Smooth muscle cell (in vitro differentiated cells): ENCODE measurements at regions not wholly inside any gene's neighbourhood (a gene's known extent, or its start where the extent isn't known, plus 50 kb on each side); places are given as distances from the start of the nearest gene placed in this dataset.

Source experiments
- DNase-seq: peaks from one replicate; lab custom pipeline; 2025; ENCODE audit not compliant: unreplicated experiment; lab: John Stamatoyannopoulos, UW
- H2AFZ ChIP-seq: fragments of 200-600 bp; sonication (generic); 2 replicates; pipeline ENCODE4 v1.6.0; 2016; ENCODE audit warnings: antibody characterized with exemption, low read depth, mild to moderate bottlenecking
- H3F3A ChIP-seq: fragments of 200-600 bp; sonication (generic); 2 replicates; pipeline ENCODE4 v1.6.0; 2017; ENCODE audit warnings: antibody characterized with exemption, low read depth
- H3K27ac ChIP-seq: fragments of 200-600 bp; sonication (generic); 2 replicates; pipeline ENCODE4 v1.5.1; 2016; ENCODE audit warnings: low read depth, mild to moderate bottlenecking
- H3K27me3 ChIP-seq: fragments of 200-600 bp; sonication (generic); 2 replicates; pipeline ENCODE4 v1.6.1; 2016; ENCODE audit warnings: low read depth, mild to moderate bottlenecking
- H3K36me3 ChIP-seq: fragments of 200-600 bp; sonication (generic); 2 replicates; pipeline ENCODE4 v1.5.1; 2016; ENCODE audit warnings: low read depth
- H3K4me1 ChIP-seq: fragments of 200-600 bp; sonication (generic); 2 replicates; pipeline ENCODE4 v1.5.1; 2016; ENCODE audit warnings: low read depth
- H3K4me2 ChIP-seq: fragments of 200-600 bp; sonication (generic); 2 replicates; pipeline ENCODE4 v1.6.0; 2016; ENCODE audit warnings: mild to moderate bottlenecking
- H3K4me3 ChIP-seq: fragments of 200-600 bp; sonication (generic); 2 replicates; pipeline ENCODE4 v1.5.1; 2016; ENCODE audit warnings: mild to moderate bottlenecking
- H3K79me2 ChIP-seq: fragments of 200-600 bp; sonication (generic); 2 replicates; pipeline ENCODE4 v1.6.0; 2016; ENCODE audit warnings: low read depth, mild to moderate bottlenecking
- H3K9ac ChIP-seq: fragments of 200-600 bp; sonication (generic); 2 replicates; pipeline ENCODE4 v1.6.0; 2016; ENCODE audit warnings: low read depth
- H3K9me3 ChIP-seq: fragments of 200-600 bp; sonication (generic); replicated peaks from 2 replicates; pipeline ENCODE4 v1.5.1; 2016; ENCODE audit warnings: low read depth
- H4K20me1 ChIP-seq: fragments of 200-600 bp; sonication (generic); 2 replicates; pipeline ENCODE4 v1.6.0; 2016; ENCODE audit warnings: low read depth
- WGBS: methylation state at CpG from one replicate; pipeline ENCODE4 v1.1.7; 2016; ENCODE audit warnings: low lambda C conversion rate; 5-methylcytosine and 5-hydroxymethylcytosine counted together
- TF ChIP-seq, protein P1 (sequence below): fragments of 200-600 bp; sonication (generic); IDR thresholded peaks from 2 replicates; pipeline ENCODE4 v1.5.1; 2017; ENCODE audit warnings: borderline replicate concordance, mild to moderate bottlenecking, antibody characterized with exemption; ENCODE audit not compliant: insufficient read depth, poor library complexity, severe bottlenecking

DNA sequence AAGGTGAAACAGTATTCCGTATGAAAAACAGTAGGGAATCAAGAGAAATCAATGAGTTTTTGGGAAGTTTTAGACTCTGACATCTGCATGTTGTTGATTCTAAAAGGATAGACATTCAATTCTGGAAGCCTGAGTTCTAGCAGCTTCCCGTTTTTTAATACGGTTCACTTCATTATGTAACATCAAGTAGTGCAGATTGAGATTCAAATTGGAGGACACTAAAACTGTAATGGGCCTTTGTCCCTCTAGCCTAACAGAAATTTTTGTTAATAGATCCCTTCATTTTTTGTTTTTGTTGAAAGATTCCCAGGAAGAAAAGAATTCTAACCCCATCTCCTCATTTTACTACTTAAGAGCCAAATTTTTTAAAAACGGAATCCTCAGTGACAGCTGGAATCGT lies 384.6 kb downstream of the SH3GL2 start:
- no peak for DNase-seq
- Histone ChIP-seq H3K27me3 (peaks cover 19% of the 10 kb centered on the region), H3K9ac (no peak overlapping the region), H3K4me2 (no peak overlapping the region), H4K20me1 (no peaks in the 10 kb centered on the region), H3F3A (no peaks in the 10 kb centered on the region), H3K36me3 (no peaks in the 10 kb centered on the region), H3K4me3 (no peak overlapping the region), H2AFZ (no peak overlapping the region), H3K4me1 (no peaks in the 10 kb centered on the region), H3K79me2 (no peaks in the 10 kb centered on the region), H3K9me3 (no peaks in the 10 kb centered on the region), H3K27ac (no peak overlapping the region)
- TF ChIP-seq, protein P1, sequence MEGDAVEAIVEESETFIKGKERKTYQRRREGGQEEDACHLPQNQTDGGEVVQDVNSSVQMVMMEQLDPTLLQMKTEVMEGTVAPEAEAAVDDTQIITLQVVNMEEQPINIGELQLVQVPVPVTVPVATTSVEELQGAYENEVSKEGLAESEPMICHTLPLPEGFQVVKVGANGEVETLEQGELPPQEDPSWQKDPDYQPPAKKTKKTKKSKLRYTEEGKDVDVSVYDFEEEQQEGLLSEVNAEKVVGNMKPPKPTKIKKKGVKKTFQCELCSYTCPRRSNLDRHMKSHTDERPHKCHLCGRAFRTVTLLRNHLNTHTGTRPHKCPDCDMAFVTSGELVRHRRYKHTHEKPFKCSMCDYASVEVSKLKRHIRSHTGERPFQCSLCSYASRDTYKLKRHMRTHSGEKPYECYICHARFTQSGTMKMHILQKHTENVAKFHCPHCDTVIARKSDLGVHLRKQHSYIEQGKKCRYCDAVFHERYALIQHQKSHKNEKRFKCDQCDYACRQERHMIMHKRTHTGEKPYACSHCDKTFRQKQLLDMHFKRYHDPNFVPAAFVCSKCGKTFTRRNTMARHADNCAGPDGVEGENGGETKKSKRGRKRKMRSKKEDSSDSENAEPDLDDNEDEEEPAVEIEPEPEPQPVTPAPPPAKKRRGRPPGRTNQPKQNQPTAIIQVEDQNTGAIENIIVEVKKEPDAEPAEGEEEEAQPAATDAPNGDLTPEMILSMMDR: no peak
- 83% methylated on average over 5 of the region's 5 CpGs for WGBS

DNA sequence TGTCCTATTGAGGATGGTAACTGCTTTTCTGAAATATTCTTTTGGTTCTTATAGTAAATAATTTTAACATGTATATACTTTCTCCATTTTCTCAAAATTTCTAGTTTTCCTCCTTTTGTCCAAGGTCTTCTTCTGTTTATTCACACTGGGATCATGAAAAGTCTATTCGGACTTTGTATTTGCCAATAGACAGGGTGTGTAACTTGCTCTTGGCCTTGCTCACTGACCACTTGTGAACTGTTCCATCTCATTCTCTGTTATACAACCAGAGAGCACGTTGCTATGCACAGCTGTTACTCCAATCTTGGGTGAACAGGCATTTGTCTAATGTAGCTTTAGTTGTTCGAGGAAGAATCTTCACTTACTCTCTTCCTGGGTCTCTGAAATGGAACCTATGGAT lies 388.9 kb downstream of the SH3GL2 start:
- Histone ChIP-seq H3K4me3 (no peak overlapping the region), H3K27me3 (peaks cover 19% of the 10 kb centered on the region), H3K79me2 (no peaks in the 10 kb centered on the region), H3F3A (no peaks in the 10 kb centered on the region), H4K20me1 (no peaks in the 10 kb centered on the region), H3K4me2 (no peak overlapping the region), H2AFZ (no peak overlapping the region), H3K9ac (no peak overlapping the region), H3K36me3 (no peaks in the 10 kb centered on the region), H3K9me3 (no peaks in the 10 kb centered on the region), H3K4me1 (no peaks in the 10 kb centered on the region), H3K27ac (no peak overlapping the region)
- TF ChIP-seq, protein P1: no peak
- 67% methylated on average over 3 of the region's 3 CpGs for WGBS
- no peak for DNase-seq

DNA sequence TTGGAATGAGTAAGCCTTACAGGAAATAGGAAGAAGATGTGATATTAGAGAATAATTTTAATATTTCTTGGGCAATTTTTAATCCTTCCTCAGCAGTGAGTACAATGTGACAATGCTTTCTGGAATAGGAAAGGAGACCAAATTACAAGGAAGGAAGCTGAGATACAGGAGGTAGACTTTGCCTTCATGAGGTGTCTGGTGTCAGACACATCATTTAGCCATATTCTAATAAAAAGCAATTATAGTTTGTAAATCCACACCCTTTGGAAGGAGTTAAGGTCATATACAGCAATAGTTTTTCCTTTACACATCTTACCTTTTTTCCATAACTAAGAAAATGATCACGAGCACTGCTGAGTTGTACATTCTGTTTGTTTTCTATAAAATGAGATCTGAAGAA lies 390.4 kb downstream of the SH3GL2 start:
- peaks cover 12% of the 10 kb centered on the region for H3K27me3 ChIP-seq
- H3K4me3 ChIP-seq: no peak overlapping the region
- no peaks in the 10 kb centered on the region for H3K4me1 ChIP-seq
- H3K9ac ChIP-seq: no peak overlapping the region
- no peaks in the 10 kb centered on the region for H3K79me2 ChIP-seq
- no peak overlapping the region for H3K4me2 ChIP-seq
- H3K36me3 ChIP-seq: no peaks in the 10 kb centered on the region
- no peak overlapping the region for H2AFZ ChIP-seq
- H3F3A ChIP-seq: no peaks in the 10 kb centered on the region
- H3K9me3 ChIP-seq: no peaks in the 10 kb centered on the region
- TF ChIP-seq, protein P1: no peak
- H3K27ac ChIP-seq: no peak overlapping the region
- WGBS: 39% methylated on average over 1 of the region's 1 CpG
- no peaks in the 10 kb centered on the region for H4K20me1 ChIP-seq
- no peak for DNase-seq

DNA sequence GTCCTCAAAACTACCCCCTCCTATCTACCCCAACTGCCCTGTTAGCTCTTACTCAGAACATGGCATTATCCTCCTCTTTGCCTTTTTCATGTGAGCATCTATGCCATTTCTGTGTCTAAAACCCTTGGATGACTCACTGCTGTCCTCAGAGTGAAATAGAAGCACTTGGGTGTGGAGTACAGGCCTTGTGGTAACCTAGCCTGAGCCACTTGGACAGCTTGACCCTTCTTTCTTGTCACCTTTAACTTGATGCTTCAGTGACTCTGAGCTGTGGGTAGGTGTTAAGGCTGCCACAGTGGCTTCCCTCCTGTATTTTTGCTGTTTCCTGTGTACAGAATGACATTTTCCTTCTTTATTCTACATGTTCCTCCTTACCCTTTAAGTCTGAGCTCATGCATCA lies 391.4 kb downstream of the SH3GL2 start:
- Histone ChIP-seq H3K4me3 (no peak overlapping the region), H2AFZ (no peak overlapping the region), H3K36me3 (no peaks in the 10 kb centered on the region), H3K9ac (no peak overlapping the region), H3F3A (no peaks in the 10 kb centered on the region), H3K4me1 (no peaks in the 10 kb centered on the region), H4K20me1 (no peaks in the 10 kb centered on the region), H3K9me3 (no peaks in the 10 kb centered on the region), H3K27me3 (peaks cover 6% of the 10 kb centered on the region), H3K79me2 (no peaks in the 10 kb centered on the region), H3K4me2 (no peak overlapping the region), H3K27ac (no peak overlapping the region)
- TF ChIP-seq, protein P1: no peak
- DNase-seq: no peak
